GM23248 (cell line): ENCODE measurements at regions not wholly inside any gene's neighbourhood (a gene's known extent, or its start where the extent isn't known, plus 50 kb on each side); places are given as distances from the start of the nearest gene placed in this dataset.

ENCODE experiments used
- EZH2 ChIP-seq: fragments of 200-600 bp; sonication (generic); IDR thresholded peaks from 2 replicates; pipeline ENCODE4 v1.6.1; 2018; ENCODE audit warnings: antibody characterized with exemption, mild to moderate bottlenecking; ENCODE audit not compliant: insufficient read depth, poor library complexity, severe bottlenecking
- EZH2phosphoT487 ChIP-seq: fragments of 200-600 bp; sonication (generic); IDR thresholded peaks from 2 replicates; pipeline ENCODE4 v1.6.1; 2018; ENCODE audit warnings: antibody characterized with exemption, moderate library complexity, mild to moderate bottlenecking, low read depth; ENCODE audit not compliant: insufficient read depth

GRCh38 chr6:91149246-91149955, 562.5 kb upstream of the MAP3K7 start:
- TF ChIP-seq EZH2phosphoT487: no peak
- TF ChIP-seq EZH2: no peak
